Motor neuron (in vitro differentiated cells): ENCODE measurements at regions not wholly inside any gene's neighbourhood (a gene's known extent, or its start where the extent isn't known, plus 50 kb on each side); places are given as distances from the start of the nearest gene placed in this dataset.

ENCODE experiments used
- ATAC-seq, 8 experiments: fragments of 200-7000 bp; cut with Tn5 transposase; replicated peaks in 6 of 8; 2 replicates each; pipeline ENCODE4 v1.8.0; 2021; ENCODE audit warnings: mild to moderate bottlenecking in 8 of 8, moderate library complexity in 8 of 8
- H3K27ac ChIP-seq, 2 donors: fragments of 250-450 bp; sonication (Bioruptor Pico); 2 replicates each; pipeline ENCODE4 v1.9.0; 2021; ENCODE audit warnings: antibody characterized with exemption in 2 of 2, mild to moderate bottlenecking in 2 of 2, moderate library complexity in 1 of 2
- H3K4me1 ChIP-seq, 2 donors: fragments of 250-450 bp; sonication (Bioruptor Pico); replicated peaks in 1 of 2; 2 replicates each; pipeline ENCODE4 v1.6.1; 2021; ENCODE audit warnings: antibody characterized with exemption in 2 of 2, mild to moderate bottlenecking in 2 of 2, moderate library complexity in 1 of 2
- H3K4me3 ChIP-seq, 5 donors: fragments of 250-450 bp; sonication (Bioruptor Pico); 2 replicates each; pipeline ENCODE4 v1.9.0; 2021; ENCODE audit warnings: antibody characterized with exemption in 5 of 5, mild to moderate bottlenecking in 5 of 5, moderate library complexity in 4 of 5
- WGBS, 10 experiments: fragments of 450-650 bp; shearing (Covaris generic); methylation state at CpG; one replicate each; pipeline ENCODE4 v1.0.0; 2022; 5-methylcytosine and 5-hydroxymethylcytosine counted together
- in situ Hi-C, 9 experiments: fragments of 400-800 bp; cut with MboI; loops; one replicate each; pipeline ENCODE4 v1.15.0; 2021; ENCODE audit warnings: low sequenced_read_pairs in 9 of 9, low pct_unique_long_range_greater_than_20kb in 2 of 9; ENCODE audit not compliant: unreplicated experiment in 9 of 9

DNA sequence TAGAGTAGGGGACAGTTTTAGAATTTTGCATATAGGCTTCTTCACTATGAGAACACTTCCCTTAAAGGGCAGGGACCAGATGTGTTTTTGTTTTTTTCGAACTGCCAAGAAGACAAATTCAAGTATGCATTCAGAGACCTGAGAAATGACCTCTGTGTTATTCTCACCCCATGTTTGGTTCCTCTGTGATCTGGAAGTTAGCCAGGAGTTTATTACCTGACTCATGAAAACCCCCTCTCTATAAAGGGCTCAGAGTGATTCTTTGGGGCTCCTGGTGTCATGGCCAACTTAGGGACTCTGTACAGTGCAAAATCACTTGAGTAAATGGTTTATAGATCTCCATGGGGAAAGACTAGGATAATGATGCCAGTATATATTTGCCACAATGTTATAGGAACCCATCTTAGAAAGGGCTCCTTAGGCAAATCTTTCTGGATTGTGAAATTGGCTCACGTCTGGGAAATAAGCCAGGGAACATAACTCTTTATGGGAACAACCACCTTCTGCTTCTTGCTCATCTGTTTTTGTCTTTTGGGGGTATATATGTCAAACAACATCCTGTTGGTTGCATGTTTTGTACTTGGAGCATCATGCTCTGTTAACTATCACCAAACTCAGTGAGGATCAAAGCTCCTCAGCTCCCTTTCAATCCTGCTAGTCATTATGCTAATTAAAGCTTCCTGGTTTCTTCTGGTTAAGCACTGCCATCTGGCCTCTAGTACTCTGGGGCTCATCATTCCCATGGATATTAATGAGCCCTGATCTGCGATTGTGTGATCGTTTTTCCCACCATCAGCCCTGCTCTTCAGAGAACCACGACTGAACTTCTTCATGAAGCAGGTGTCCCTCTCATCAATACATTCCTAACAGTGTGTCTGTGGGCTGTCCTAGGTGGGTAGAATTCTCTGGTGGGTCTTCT lies 173.4 kb upstream of the CDH12 start:
- H3K4me1 ChIP-seq, result peaks cover 0 to 4% of the 10 kb centered on the region in 2 donors
- peak in 2 of 8 experiments; percentile 25 to 32 for ATAC-seq
- WGBS, 10 experiments, result 0 to 100% (median 69%) methylated on average over 1 to 5 of the region's 5 CpGs; no CpG with 5 or more reads in 1 of the 10 experiments

DNA sequence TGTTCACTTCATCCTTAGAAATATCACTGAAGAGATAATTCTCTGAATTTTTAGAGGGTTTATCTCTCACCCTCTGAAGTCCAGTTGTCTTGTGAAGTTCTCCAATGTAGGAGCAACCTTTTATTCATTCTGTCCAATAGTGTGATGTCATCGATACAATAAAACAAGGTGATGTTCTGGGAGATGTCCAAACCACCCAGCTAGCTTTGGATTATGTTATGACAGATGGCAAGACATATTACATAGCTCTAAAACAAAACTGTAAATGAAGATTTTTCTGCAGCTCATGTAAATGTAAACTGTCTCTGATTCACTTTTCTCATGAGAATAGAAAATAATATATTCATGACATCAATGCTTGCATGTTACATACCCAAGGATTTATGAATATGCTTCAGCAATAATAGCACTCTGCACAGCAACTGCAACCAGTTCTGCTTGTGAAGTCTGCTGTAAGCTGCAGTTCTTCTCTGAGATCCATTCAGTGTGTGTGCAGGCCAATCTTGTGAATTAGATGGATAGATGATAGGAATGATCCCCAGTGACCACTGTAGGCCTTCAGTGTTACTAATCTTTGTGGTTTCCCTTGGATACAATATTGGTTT lies 172.6 kb upstream of the CDH12 start:
- in situ Hi-C loops, result no loop called here
- 0 to 100% (median 39%) methylated on average over 1 of the region's 1 CpG; no CpG with 5 or more reads in 4 of the 10 experiments for WGBS, 10 experiments
- H3K27ac ChIP-seq, result no peak overlapping the region
- peaks cover 0 to 4% of the 10 kb centered on the region in 2 donors for H3K4me1 ChIP-seq
- H3K4me3 ChIP-seq, result no peak overlapping the region
- ATAC-seq, result peak in 6 of 8 experiments; percentile 27 to 94 (median 44)

More for the DNA sequence above, 173.4 kb upstream of the CDH12 start:
- in situ Hi-C loops, result no loop called here
- no peak overlapping the region for H3K4me3 ChIP-seq
- no peak overlapping the region for H3K27ac ChIP-seq

DNA sequence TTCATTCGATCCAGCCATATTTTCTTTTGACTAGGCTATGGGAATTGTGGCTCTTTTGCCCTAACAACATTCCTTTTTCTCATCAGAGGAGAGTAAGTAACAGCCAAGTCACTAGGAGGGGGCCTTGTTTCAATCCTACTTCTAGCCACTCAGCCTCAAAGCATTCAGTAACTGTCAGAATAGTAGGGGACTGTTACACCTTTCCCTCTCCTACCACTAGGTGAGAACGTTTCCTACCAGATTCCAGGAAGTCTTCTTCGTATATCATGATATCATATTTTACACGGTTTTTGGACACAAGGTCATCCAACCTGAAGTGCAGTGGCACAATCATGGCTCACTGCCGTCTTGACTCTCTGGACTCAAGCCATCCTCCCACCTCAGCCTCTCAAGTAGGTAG lies 171.3 kb upstream of the CDH12 start:
- H3K4me3 ChIP-seq, result no peak overlapping the region
- no peak overlapping the region for H3K27ac ChIP-seq
- WGBS, 10 experiments, result 0 to 97% (median 36%) methylated on average over 2 to 4 of the region's 5 CpGs; no CpG with 5 or more reads in 3 of the 10 experiments
- no peak for ATAC-seq
- in situ Hi-C loops, result no loop called here
- peaks cover 0 to 4% of the 10 kb centered on the region in 2 donors for H3K4me1 ChIP-seq

DNA sequence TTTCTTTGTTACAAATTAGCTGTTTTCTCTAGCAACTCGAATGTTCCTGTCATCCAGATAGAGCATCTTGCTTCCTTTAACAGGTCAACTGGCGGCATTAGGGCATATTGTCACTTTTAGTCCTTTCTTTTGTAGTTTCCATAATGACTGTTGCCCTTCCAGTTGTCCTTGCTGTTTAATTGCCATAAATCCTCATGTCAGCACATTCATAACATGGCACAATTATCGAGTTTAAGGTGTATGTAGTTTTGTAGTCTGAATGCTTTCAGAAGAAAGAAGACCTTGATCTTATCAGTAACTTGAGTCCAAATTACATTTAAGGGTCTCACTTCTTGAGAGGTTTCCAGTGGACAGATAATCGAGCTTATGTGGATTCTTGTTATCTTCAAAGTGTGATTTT lies 161.7 kb upstream of the CDH12 start:
- in situ Hi-C loops, result no loop called here
- no peak for ATAC-seq
- H3K4me1 ChIP-seq, result no peaks in the 10 kb centered on the region
- H3K27ac ChIP-seq, result no peak overlapping the region
- H3K4me3 ChIP-seq, result no peak overlapping the region
- 0 to 100% (median 62%) methylated on average over 1 to 4 of the region's 4 CpGs for WGBS, 10 experiments

DNA sequence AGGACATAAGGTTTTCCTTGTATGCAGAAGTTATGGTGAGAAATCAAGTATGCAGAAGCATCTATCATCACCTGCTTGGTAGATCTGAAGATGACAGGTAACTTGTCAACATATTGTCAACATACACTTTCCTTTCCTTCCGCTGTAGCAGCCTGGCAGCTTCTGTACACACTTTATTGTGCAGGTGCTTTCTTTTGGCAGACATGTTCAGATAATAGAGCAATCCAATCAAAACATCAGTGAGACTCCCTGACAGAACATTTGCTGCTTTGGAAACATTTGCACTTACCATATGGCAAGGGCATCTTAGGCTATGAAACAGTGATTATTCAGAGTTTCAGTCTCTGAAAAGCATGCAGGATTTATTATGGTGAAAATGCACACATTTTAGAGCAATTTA lies 161.1 kb upstream of the CDH12 start:
- 50 to 88% (median 71%) methylated on average over 1 of the region's 1 CpG; no CpG with 5 or more reads in 6 of the 10 experiments for whole genome bisulfite sequencing, 10 experiments
- H3K4me3 ChIP-seq, result no peak overlapping the region
- in situ Hi-C loops, result no loop called here
- no peak overlapping the region for H3K27ac ChIP-seq
- no peak for ATAC-seq
- H3K4me1 ChIP-seq, result no peaks in the 10 kb centered on the region

DNA sequence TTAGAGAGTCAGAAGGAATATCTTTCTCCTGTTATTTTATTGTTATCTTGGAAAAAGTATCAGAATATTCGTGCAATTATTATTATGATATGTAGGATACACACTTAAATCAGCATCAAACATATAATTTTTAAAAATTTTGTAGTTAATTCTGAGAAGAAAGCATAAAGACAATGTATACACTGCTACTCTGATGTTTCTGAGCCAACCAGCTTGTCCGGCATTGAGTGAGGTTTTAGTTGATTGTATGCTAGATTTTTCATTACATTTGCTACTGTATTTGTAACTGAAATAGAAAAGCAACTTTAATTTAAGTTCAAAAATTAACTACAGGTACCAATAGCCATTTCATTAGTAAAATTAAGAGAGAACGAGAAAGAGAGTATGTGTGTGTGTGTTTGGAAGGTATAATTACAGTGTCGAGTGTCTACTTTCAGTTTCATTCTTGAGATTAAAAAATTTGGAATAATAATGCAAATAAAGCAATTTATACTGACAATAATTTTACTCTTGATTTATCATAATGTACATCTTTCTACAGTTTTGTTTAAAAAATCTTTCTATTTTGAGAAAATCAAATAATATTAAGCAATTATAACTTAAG lies 160.4 kb upstream of the CDH12 start:
- ATAC-seq, result no peak
- in situ Hi-C loops, result no loop called here
- no peak overlapping the region for H3K27ac ChIP-seq
- H3K4me3 ChIP-seq, result no peak overlapping the region
- H3K4me1 ChIP-seq, result no peaks in the 10 kb centered on the region
- 3 to 100% (median 68%) methylated on average over 1 to 4 of the region's 4 CpGs for WGBS, 10 experiments

DNA sequence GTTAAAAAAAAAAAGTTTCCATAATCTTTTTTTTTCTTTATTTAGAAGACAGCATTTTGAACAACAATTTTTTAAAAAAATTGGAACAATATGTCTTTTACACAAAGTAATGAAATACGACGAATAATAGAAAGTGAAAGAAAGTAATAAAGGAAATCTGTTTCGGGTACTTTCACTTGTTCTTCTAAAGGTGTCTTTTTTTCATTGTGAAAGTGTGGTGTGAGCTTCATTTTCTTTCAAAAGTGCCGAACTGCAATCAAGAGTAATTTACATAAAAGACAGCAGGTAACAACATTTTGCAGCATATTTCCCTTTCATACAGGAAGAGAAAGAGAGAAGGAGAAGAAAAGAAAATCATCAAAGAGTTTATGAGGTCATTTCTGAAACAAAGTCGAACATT lies 159.7 kb upstream of the CDH12 start:
- in situ Hi-C loops, result no loop called here
- WGBS, 10 experiments, result 2 to 92% (median 80%) methylated on average over 4 to 5 of the region's 5 CpGs
- ATAC-seq, result no peak
- H3K4me3 ChIP-seq, result no peak overlapping the region
- no peaks in the 10 kb centered on the region for H3K4me1 ChIP-seq
- H3K27ac ChIP-seq, result no peak overlapping the region

DNA sequence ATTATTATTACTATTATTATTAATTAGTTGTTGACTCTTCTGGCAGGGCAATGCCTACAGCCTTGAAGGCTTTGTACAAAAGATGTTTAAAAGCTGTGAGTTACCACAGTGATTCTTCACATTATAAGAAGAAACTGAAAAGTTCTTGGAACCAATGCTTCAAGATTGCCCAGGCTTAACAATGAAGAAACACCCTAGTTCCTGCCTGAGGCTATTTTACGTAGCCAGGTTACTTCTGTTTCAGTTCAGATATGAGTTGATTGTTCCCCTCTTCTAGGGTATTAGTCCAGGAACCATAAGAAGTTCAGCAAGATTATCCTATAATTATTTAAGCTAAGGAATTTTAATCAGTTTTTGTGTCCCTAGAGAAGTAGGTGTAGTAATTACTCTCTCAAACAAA lies 154.6 kb upstream of the CDH12 start:
- in situ Hi-C loops, result no loop called here
- H3K4me1 ChIP-seq, result no peaks in the 10 kb centered on the region
- H3K27ac ChIP-seq, result no peak overlapping the region
- ATAC-seq, result no peak
- WGBS, 10 experiments, result 0 to 100% (median 40%) methylated on average over 1 of the region's 1 CpG; no CpG with 5 or more reads in 3 of the 10 experiments
- H3K4me3 ChIP-seq, result no peak overlapping the region

DNA sequence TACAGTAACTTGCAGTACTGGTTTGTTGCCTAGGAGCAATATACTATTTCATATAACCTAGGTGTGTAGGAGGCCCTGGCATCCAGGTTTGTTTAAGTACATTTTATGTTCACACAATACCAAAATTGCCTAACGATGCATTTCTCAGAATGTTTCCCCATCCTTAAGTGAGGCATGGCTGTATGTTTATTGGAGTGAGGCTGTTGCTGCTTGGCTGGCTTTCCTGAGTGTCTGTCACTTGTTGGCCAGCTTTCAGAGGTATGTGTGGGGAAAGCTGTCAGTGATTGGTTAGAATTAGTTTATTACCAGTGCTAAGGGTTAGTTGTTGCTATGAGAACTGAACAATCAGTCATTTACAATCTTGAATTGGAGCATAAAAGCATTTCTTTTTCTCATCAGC lies 154.1 kb upstream of the CDH12 start:
- in situ Hi-C loops, result no loop called here
- no peaks in the 10 kb centered on the region for H3K4me1 ChIP-seq
- ATAC-seq, result no peak
- no peak overlapping the region for H3K27ac ChIP-seq
- WGBS, 10 experiments, result 82 to 100% (median 100%) methylated on average over 1 of the region's 1 CpG; no CpG with 5 or more reads in 7 of the 10 experiments
- no peak overlapping the region for H3K4me3 ChIP-seq

DNA sequence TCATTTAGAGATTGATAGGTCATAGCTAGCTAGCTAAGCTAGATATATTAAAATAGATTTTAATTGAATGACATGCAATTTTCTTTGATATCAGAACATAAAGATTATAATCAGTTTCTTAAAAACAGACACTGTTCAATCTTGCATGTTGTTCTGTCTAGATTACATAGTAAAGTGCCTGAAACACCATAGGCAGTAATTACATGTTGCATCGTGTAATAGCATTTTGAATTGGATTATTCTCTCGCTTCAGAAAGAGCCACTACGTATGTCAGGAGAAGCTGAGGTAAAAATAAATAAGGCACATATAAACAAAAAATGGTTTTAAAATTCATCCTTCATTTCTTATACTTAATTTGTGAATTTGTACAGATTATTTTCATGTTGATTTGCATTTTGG lies 148.0 kb upstream of the CDH12 start:
- in situ Hi-C loops, result no loop called here
- Histone ChIP-seq H3K4me3 (no peak overlapping the region), H3K27ac (no peak overlapping the region), H3K4me1 (no peaks in the 10 kb centered on the region)
- WGBS, 10 experiments, result 19 to 100% (median 90%) methylated on average over 1 to 3 of the region's 3 CpGs; no CpG with 5 or more reads in 2 of the 10 experiments
- no peak for ATAC-seq

DNA sequence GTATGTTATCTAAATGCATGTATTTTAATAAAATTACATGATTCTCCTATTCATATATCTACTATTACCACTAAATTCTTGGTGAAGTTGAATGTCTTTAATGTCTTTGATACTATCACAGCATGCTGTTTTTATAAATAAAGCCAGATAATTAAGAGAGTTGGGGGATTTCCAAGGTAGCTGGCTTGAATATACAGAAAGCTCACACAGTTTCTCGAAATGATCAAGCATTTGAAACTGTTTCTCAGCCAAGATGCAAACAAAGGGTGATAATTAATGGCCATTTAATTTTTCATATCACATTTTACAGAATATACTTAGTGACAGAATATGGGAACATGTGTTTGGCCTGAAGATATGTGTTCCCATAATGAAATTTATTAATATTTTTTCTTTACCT lies 145.6 kb upstream of the CDH12 start:
- no peak overlapping the region for H3K4me3 ChIP-seq
- in situ Hi-C loops, result no loop called here
- 0 to 100% (median 85%) methylated on average over 1 of the region's 1 CpG; no CpG with 5 or more reads in 2 of the 10 experiments for WGBS, 10 experiments
- no peak overlapping the region for H3K27ac ChIP-seq
- no peaks in the 10 kb centered on the region for H3K4me1 ChIP-seq
- no peak for ATAC-seq

DNA sequence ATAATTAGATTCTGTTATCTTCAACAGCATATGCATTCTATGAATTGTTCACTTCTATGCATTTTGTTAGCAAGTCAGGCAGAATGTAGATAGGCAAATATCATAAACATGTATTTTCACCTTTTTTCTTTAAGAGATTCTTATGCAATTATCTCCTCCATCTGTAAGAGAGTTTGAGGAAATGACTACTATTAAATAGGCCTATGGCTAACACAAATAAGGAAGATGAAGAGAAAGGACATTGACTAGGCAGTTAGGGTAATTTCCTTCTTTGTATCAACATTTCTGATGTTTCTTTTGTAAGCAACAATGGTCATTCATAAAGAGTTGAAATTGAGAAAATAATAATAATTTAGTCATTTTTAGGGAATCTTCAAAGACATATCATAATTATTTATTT lies 145.2 kb upstream of the CDH12 start:
- ATAC-seq, result no peak
- Histone ChIP-seq H3K4me3 (no peak overlapping the region), H3K27ac (no peak overlapping the region), H3K4me1 (no peaks in the 10 kb centered on the region)
- in situ Hi-C loops, result no loop called here

DNA sequence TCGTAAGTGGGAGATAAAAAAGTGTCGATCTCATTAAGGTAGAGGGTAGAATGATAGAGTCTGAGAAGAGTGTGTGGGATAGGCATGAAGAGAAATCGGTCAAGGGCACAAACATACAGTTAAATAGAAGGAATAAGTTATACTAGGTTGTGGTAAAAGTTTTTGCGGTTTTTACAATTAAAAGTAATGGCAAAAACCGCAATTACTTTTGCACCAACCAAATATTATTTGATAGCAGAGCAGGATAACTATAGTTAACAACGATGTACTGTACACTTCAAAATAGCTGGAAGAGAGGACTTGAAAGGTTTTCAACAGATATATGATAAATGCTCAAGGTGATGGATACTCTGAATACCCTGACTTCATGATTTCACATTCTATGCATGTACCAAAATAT lies 135.8 kb upstream of the CDH12 start:
- in situ Hi-C loops, result no loop called here
- H3K27ac ChIP-seq, result no peak overlapping the region
- 6 to 93% (median 80%) methylated on average over 5 to 6 of the region's 6 CpGs for WGBS, 10 experiments
- H3K4me3 ChIP-seq, result no peak overlapping the region
- H3K4me1 ChIP-seq, result no peaks in the 10 kb centered on the region
- ATAC-seq, result no peak
